NK-92 treated with Interleukin-12 subunit alpha and Interleukin-12 subunit beta, amount 100 ng/mL, for 24 hours (cell line): ENCODE measurements at regions not wholly inside any gene's neighbourhood (a gene's known extent, or its start where the extent isn't known, plus 50 kb on each side); places are given as distances from the start of the nearest gene placed in this dataset.

ENCODE experiments used
- DNase-seq: peaks from one replicate; lab custom pipeline; 2025; lab: John Stamatoyannopoulos, UW

- no peak for DNase-seq
Observed at GRCh38 chr12:132424811-132425210, 65.1 kb upstream of the FBRSL1 start.

- DNase-seq: no peak
Observed at GRCh38 chr12:132423820-132424645, 65.9 kb upstream of the FBRSL1 start.

- no peak for DNase-seq
Observed at GRCh38 chr12:132423251-132423819, 66.6 kb upstream of the FBRSL1 start.

GRCh38 chr12:132422381-132423043 is 67.4 kb upstream of the FBRSL1 start:
- DNase-seq: no peak

- DNase-seq: no peak
Observed at GRCh38 chr12:132422040-132422380, 67.9 kb upstream of the FBRSL1 start.

GRCh38 chr12:132419631-132420246 is 70.2 kb upstream of the FBRSL1 start:
- no peak for DNase-seq

GRCh38 chr12:132418393-132418925 is 71.5 kb upstream of the FBRSL1 start:
- DNase-seq: no peak

- DNase-seq: no peak
Observed at GRCh38 chr12:132417741-132418140, 72.2 kb upstream of the FBRSL1 start.

- DNase-seq: no peak
Observed at GRCh38 chr12:132416827-132417226, 73.1 kb upstream of the FBRSL1 start.

GRCh38 chr12:132416121-132416673 is 73.8 kb upstream of the FBRSL1 start:
- no peak for DNase-seq

GRCh38 chr12:132415327-132416120 is 74.4 kb upstream of the FBRSL1 start:
- no peak for DNase-seq

GRCh38 chr12:132414634-132415326 is 75.2 kb upstream of the FBRSL1 start:
- peak; percentile 32 for DNase-seq

GRCh38 chr12:132413931-132414588 is 75.9 kb upstream of the FBRSL1 start:
- DNase-seq: no peak

- no peak for DNase-seq
Observed at GRCh38 chr12:132411457-132411856, 78.5 kb upstream of the FBRSL1 start.

- no peak for DNase-seq
Observed at GRCh38 chr12:132410849-132411248, 79.1 kb upstream of the FBRSL1 start.

GRCh38 chr12:132410296-132410625 is 79.7 kb upstream of the FBRSL1 start:
- DNase-seq: no peak

- DNase-seq: no peak
Observed at GRCh38 chr12:132409495-132410295, 80.3 kb upstream of the FBRSL1 start.

GRCh38 chr12:132408626-132409494 is 79.5 kb upstream of the GALNT9 start:
- DNase-seq: no peak

- no peak for DNase-seq
Observed at GRCh38 chr12:132407992-132408391, 78.6 kb upstream of the GALNT9 start.
